ENCODE measurements at regions not wholly inside any gene's neighbourhood (a gene's known extent, or its start where the extent isn't known, plus 50 kb on each side); places are given as distances from the start of the nearest gene placed in this dataset.

- H3K4me3 ChIP-seq (replicated peaks; ENCODE audit: insufficient read depth, low read length): no peak overlapping the region
Observed at GRCh38 chr1:199226163-199226562, 587.3 kb downstream of the PTPRC start.

GRCh38 chr1:199242147-199242546, 603.3 kb downstream of the PTPRC start:
- peak; percentile 23 to 43 for DNase-seq (ENCODE audit: low read depth in 1 of 2, low spot score in 1 of 2)
- H3K27ac ChIP-seq (replicated peaks): no peak overlapping the region
- H3K4me3 ChIP-seq (replicated peaks; ENCODE audit: insufficient read depth, low read length): no peak overlapping the region
- no peaks in the 10 kb centered on the region for H3K27me3 ChIP-seq (ENCODE audit: insufficient read depth, poor library complexity, severe bottlenecking)
- TF ChIP-seq GABPA (IDR thresholded peaks at IDR 0.05; ENCODE audit: low read depth) (no peak), CTCF (IDR thresholded peaks at IDR 0.05; ENCODE audit: insufficient read depth, low read length) (no peak), REST (IDR thresholded peaks at IDR 0.05; ENCODE audit: insufficient replicate concordance, low read depth) (no peak), SPI1 (IDR thresholded peaks at IDR 0.05; ENCODE audit: borderline replicate concordance, low read depth) (peak; percentile 51; the same call in 1 of the 2 replicates), POLR2AphosphoS5 (IDR thresholded peaks at IDR 0.05; ENCODE audit: low read depth) (no peak)

More at GRCh38 chr1:199226163-199226562, 587.3 kb downstream of the PTPRC start:
- TF ChIP-seq POLR2AphosphoS5 (IDR thresholded peaks at IDR 0.05; ENCODE audit: low read depth): no peak
- Histone ChIP-seq H3K27me3 (ENCODE audit: insufficient read depth, poor library complexity, severe bottlenecking) (no peaks in the 10 kb centered on the region), H3K27ac (replicated peaks) (no peak overlapping the region)
- DNase-seq (ENCODE audit: low read depth in 1 of 2, low spot score in 1 of 2): no peak

GRCh38 chr1:199242601-199243000, 603.8 kb downstream of the PTPRC start:
- Histone ChIP-seq H3K27me3 (ENCODE audit: insufficient read depth, poor library complexity, severe bottlenecking) (no peaks in the 10 kb centered on the region), H3K27ac (replicated peaks) (no peak overlapping the region), H3K4me3 (replicated peaks; ENCODE audit: insufficient read depth, low read length) (no peak overlapping the region)
- no peak for TF ChIP-seq POLR2AphosphoS5 (IDR thresholded peaks at IDR 0.05; ENCODE audit: low read depth)
- DNase-seq (ENCODE audit: low read depth in 1 of 2, low spot score in 1 of 2): no peak

- Histone ChIP-seq H3K27ac (replicated peaks) (peak overlapping the region; percentile 25; the same call in 1 of the 2 replicates), H3K4me3 (replicated peaks; ENCODE audit: insufficient read depth, low read length) (no peak overlapping the region), H3K27me3 (ENCODE audit: insufficient read depth, poor library complexity, severe bottlenecking) (no peaks in the 10 kb centered on the region)
- peak; percentile 21 to 90 for DNase-seq (ENCODE audit: low read depth in 1 of 2, low spot score in 1 of 2)
- no peak for TF ChIP-seq SPI1 (IDR thresholded peaks at IDR 0.05; ENCODE audit: borderline replicate concordance, low read depth)
- peak; percentile 81 for TF ChIP-seq CTCF (IDR thresholded peaks at IDR 0.05; ENCODE audit: insufficient read depth, low read length)
- 0 out of 2 replicates have a peak, but pooled peaks have one; percentile 21 for TF ChIP-seq GABPA (IDR thresholded peaks at IDR 0.05; ENCODE audit: low read depth)
- peak; percentile 66 for TF ChIP-seq REST (IDR thresholded peaks at IDR 0.05; ENCODE audit: insufficient replicate concordance, low read depth)
Observed at GRCh38 chr1:199243423-199244061, 604.7 kb downstream of the PTPRC start.

GRCh38 chr1:199245946-199246345, 607.1 kb downstream of the PTPRC start:
- Histone ChIP-seq H3K4me3 (replicated peaks; ENCODE audit: insufficient read depth, low read length) (no peak overlapping the region), H3K27me3 (ENCODE audit: insufficient read depth, poor library complexity, severe bottlenecking) (no peaks in the 10 kb centered on the region), H3K27ac (replicated peaks) (no peak overlapping the region)
- no peak for TF ChIP-seq CTCF (IDR thresholded peaks at IDR 0.05; ENCODE audit: insufficient read depth, low read length)
- no peak for TF ChIP-seq SPI1 (IDR thresholded peaks at IDR 0.05; ENCODE audit: borderline replicate concordance, low read depth)
- no peak for TF ChIP-seq POLR2AphosphoS5 (IDR thresholded peaks at IDR 0.05; ENCODE audit: low read depth)
- no peak for TF ChIP-seq GABPA (IDR thresholded peaks at IDR 0.05; ENCODE audit: low read depth)
- TF ChIP-seq REST (IDR thresholded peaks at IDR 0.05; ENCODE audit: insufficient replicate concordance, low read depth): no peak
- no peak for DNase-seq (ENCODE audit: low read depth in 1 of 2, low spot score in 1 of 2)

Data from HL-60 (cell line).